IPS-18a (cell line): ENCODE measurements at regions not wholly inside any gene's neighbourhood (a gene's known extent, or its start where the extent isn't known, plus 50 kb on each side); places are given as distances from the start of the nearest gene placed in this dataset.

ENCODE experiments used
- H3K27ac ChIP-seq: one replicate; pipeline ENCODE4 v1.5.1; 2013; ENCODE audit warnings: low read length
- H3K27me3 ChIP-seq: one replicate; pipeline ENCODE4 v1.6.1; 2013; ENCODE audit warnings: mild to moderate bottlenecking, low read length; ENCODE audit not compliant: control insufficient read depth, insufficient read depth
- H3K36me3 ChIP-seq: one replicate; pipeline ENCODE4 v1.6.1; 2013; ENCODE audit warnings: low read depth, low read length; ENCODE audit not compliant: control insufficient read depth
- H3K4me1 ChIP-seq: one replicate; pipeline ENCODE4 v1.6.1; 2013; ENCODE audit warnings: low read depth, low read length; ENCODE audit not compliant: control insufficient read depth
- H3K4me3 ChIP-seq: one replicate; pipeline ENCODE4 v1.5.1; 2013; ENCODE audit warnings: low read length
- H3K9ac ChIP-seq: one replicate; pipeline ENCODE4 v1.6.1; 2013; ENCODE audit warnings: mild to moderate bottlenecking, low read length, moderate library complexity
- H3K9me3 ChIP-seq: one replicate; pipeline ENCODE4 v1.6.1; 2013; ENCODE audit warnings: low read depth, low read length; ENCODE audit not compliant: control insufficient read depth

DNA sequence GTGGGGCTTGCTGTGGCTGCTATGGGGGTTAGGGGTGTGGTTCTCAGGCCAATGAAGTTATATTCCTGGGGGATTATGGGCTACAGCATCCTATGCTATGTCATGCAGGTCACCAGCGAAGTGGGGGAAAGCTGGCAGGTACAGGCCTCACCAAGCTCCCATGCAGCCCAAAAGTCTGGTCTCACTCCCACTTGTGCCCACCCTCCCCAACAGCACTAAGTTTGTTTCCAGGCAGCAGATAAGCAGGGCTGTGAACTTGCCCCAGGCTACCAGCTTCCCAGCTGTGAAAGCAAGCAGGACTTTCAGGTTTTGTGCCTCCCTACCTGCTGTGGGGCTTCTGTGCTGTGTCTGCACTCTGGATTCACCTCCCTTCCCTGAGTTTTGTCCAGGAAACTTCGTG, 469.7 kb downstream of the CPS1 start:
- peaks cover 7% of the 10 kb centered on the region for H3K9me3 ChIP-seq
- H3K27ac ChIP-seq: no peak overlapping the region
- H3K27me3 ChIP-seq: no peaks in the 10 kb centered on the region
- no peaks in the 10 kb centered on the region for H3K36me3 ChIP-seq
- no peak overlapping the region for H3K4me3 ChIP-seq
- H3K4me1 ChIP-seq: no peaks in the 10 kb centered on the region
- no peak overlapping the region for H3K9ac ChIP-seq

DNA sequence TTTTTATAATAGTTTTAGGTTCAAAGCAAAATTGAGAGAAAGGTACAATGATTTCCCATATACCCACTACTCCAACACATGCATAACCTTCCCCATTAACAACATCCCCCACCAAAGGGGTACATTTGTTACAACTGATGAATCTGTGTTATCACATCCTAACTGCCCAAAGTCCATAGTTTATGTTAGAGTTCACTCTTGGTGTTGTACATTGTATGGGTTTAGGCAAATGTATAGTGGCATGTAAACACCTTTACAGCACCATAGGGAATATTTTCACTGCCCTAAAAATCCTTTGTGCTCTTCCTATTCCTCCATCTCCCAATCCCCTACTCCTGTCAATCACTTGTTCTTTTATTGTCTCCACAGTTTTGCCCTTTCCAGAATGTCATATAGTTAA, 471.6 kb downstream of the CPS1 start:
- no peaks in the 10 kb centered on the region for H3K4me1 ChIP-seq
- no peaks in the 10 kb centered on the region for H3K36me3 ChIP-seq
- H3K4me3 ChIP-seq: no peak overlapping the region
- H3K27me3 ChIP-seq: no peaks in the 10 kb centered on the region
- H3K9ac ChIP-seq: no peak overlapping the region
- no peak overlapping the region for H3K27ac ChIP-seq
- peaks cover 7% of the 10 kb centered on the region for H3K9me3 ChIP-seq

DNA sequence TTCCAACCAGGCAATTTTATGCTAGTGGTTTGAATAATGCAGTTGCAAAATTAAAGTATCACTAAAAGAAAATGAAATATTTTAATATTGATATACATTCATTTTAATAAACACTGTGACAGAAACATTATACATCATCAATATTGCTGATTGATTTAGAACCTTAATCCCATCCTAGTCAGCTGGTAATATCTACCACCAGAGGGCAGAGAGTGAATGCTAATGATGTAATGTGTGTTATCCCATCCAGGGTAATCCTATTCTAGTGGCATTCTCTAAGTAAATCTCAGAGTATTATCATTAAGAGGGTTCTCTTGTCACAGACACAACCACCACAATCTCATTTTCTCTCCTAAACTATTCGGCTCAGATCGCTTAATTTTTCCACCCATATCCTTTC, 477.4 kb downstream of the CPS1 start:
- no peak overlapping the region for H3K9ac ChIP-seq
- H3K27me3 ChIP-seq: no peaks in the 10 kb centered on the region
- no peak overlapping the region for H3K4me3 ChIP-seq
- no peaks in the 10 kb centered on the region for H3K36me3 ChIP-seq
- no peaks in the 10 kb centered on the region for H3K9me3 ChIP-seq
- no peak overlapping the region for H3K27ac ChIP-seq
- no peaks in the 10 kb centered on the region for H3K4me1 ChIP-seq

DNA sequence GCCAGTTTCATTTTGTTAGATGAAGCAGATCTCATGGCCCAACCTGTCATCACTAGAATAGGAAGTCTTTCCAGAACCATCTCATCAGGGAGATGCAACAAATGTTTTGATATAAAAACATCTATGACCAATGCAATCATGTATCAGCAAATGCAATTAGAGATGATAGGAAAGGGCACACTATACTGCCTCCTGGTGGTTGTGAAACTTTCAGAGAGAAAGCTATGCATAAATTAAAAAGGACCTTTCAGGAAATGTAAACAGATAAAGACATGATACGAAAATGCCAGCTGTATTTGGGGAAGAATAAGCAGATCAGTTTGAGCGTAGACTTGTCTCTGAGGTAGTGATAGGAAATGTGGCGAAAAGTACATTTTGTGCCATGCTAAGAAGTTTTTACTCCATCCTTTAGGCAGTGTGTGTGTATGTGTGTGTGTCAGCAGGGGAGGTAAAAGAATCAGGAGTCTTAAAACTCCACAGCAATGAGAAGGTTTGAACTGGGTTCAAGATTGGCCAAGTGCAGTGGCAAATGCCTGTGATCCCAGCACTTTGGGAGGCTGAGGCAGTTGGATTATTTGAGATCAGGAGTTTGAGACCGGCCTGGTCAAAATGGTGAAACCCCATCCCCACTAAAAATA, 479.3 kb downstream of the CPS1 start:
- H3K9ac ChIP-seq: no peak overlapping the region
- no peak overlapping the region for H3K4me3 ChIP-seq
- H3K36me3 ChIP-seq: no peaks in the 10 kb centered on the region
- H3K27ac ChIP-seq: no peak overlapping the region
- no peaks in the 10 kb centered on the region for H3K4me1 ChIP-seq
- no peaks in the 10 kb centered on the region for H3K9me3 ChIP-seq
- no peaks in the 10 kb centered on the region for H3K27me3 ChIP-seq

DNA sequence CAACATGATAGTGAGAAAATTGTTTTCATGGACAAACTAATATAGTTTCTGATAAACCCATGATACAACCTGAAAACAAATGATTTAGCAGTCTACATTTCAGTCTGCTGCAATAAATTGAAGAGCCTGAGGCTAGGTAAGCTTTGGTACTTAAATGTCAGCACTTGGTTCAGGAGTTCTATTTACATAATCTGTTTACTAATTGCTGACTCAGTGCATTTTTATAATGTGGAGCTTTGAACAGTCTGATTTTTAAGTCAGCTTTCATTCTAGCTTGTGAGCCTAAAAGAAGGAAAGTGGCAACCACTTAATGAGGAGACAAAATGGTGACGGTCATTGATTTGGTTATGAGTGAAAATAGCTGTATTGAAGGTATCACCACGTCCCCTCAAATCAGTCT, 488.6 kb downstream of the CPS1 start:
- no peak overlapping the region for H3K4me3 ChIP-seq
- no peak overlapping the region for H3K27ac ChIP-seq
- H3K27me3 ChIP-seq: no peaks in the 10 kb centered on the region
- no peak overlapping the region for H3K9ac ChIP-seq
- no peaks in the 10 kb centered on the region for H3K36me3 ChIP-seq
- no peaks in the 10 kb centered on the region for H3K9me3 ChIP-seq
- no peaks in the 10 kb centered on the region for H3K4me1 ChIP-seq

DNA sequence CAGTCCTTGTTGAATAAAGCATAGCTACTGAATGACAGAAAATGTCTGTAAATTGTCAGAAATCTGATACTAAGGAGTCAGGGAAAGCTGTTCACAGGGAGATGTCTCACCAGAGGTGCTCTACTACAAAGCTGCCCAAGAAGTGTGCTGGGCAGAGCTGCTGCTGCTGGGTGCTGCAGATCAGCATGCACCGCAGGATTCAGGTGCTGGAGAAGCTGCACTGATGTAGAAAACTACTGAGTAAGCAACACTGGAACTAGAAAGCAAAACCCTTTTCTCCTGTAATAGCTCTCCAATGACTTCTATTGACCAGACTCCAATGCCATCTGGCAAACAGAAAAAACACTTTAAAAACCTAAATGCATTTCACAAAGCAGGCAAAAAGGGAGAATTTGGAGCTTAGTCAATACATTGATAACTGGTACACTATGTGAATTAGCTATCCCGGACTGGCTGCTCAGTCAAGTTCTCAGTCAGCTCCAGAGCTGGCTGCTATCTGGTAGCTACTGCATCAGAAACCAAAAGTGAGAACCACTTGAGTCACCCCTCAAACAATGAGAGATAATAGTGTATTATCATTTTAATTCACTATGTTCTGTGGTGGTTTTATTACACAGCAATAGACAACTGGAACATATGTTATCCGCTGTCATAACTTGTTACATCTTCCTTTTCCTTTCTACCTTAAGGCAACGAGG, 493.1 kb downstream of the CPS1 start:
- no peak overlapping the region for H3K27ac ChIP-seq
- H3K9ac ChIP-seq: no peak overlapping the region
- no peaks in the 10 kb centered on the region for H3K27me3 ChIP-seq
- no peaks in the 10 kb centered on the region for H3K4me1 ChIP-seq
- H3K9me3 ChIP-seq: no peaks in the 10 kb centered on the region
- H3K36me3 ChIP-seq: no peaks in the 10 kb centered on the region
- H3K4me3 ChIP-seq: no peak overlapping the region

DNA sequence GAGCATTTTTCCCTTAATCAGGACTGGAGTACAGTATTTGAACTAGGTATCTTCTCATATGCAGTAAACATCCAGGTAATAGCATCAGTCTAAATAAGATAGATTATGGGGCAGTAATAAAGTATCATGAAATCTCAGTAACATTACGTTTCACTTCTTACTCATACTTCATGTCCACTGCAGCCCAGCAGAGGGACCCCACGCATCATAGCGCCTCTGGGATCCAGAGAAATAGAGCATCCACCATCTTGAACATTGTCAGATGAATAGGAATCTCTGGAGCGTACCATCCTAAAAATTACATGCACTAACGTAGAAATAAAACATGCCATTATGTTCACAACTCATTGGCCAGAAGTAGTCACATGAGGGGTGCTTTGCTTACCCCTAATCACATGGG, 499.0 kb downstream of the CPS1 start:
- H3K4me1 ChIP-seq: no peaks in the 10 kb centered on the region
- H3K27ac ChIP-seq: no peak overlapping the region
- no peaks in the 10 kb centered on the region for H3K27me3 ChIP-seq
- no peaks in the 10 kb centered on the region for H3K9me3 ChIP-seq
- no peak overlapping the region for H3K9ac ChIP-seq
- H3K4me3 ChIP-seq: no peak overlapping the region
- H3K36me3 ChIP-seq: no peaks in the 10 kb centered on the region

DNA sequence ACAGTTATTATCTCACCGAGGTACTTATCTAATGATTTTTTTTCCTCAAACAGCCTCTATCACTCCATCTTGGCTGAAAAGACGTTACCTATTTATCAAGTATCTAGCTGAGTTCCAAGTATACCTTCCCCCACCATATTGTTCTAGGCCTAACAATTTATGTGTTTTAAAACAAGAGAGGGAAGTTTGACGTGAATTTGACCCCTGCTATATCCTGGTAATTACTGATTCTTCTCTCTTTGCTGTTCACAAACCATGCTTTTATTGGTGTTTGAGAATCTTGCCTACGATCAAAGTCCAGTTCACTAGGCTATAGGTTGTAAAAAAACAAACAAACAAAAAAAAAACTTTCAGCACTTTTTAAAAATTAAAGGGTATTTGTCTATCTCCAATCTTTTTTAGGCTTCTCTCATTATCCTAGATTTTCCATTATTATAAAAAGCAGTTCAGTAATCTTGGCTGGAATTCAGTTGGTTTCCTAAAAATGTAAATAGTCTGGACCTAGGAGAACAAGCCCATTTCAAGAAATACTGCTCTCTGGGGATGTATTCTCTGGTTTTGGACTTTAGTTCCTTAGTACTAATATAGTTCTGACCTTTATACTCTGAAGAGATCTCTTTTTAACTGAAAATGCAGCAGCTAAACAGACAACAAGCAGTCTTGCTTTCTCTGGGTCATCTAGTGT, 505.4 kb downstream of the CPS1 start:
- Histone ChIP-seq H3K27me3 (no peaks in the 10 kb centered on the region), H3K36me3 (no peaks in the 10 kb centered on the region), H3K4me3 (no peak overlapping the region), H3K9me3 (no peaks in the 10 kb centered on the region), H3K27ac (no peak overlapping the region), H3K9ac (no peak overlapping the region), H3K4me1 (no peaks in the 10 kb centered on the region)

DNA sequence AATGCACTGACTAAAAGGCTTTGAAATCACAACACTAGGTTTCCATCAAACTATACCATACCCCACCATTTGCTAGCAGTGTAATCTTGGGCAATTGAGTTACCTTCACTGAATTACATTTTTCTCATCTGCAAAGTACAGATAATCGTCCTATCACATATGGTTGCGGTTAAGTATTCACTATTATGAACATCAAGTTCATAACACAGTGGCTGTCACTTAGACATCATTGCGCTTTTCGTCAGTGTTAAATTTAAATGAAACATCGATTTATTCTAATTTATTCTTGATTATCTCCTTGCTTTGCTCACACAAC, 505.9 kb downstream of the CPS1 start:
- Histone ChIP-seq H3K36me3 (no peaks in the 10 kb centered on the region), H3K9ac (no peak overlapping the region), H3K4me3 (no peak overlapping the region), H3K9me3 (no peaks in the 10 kb centered on the region), H3K4me1 (no peaks in the 10 kb centered on the region), H3K27ac (no peak overlapping the region), H3K27me3 (no peaks in the 10 kb centered on the region)

DNA sequence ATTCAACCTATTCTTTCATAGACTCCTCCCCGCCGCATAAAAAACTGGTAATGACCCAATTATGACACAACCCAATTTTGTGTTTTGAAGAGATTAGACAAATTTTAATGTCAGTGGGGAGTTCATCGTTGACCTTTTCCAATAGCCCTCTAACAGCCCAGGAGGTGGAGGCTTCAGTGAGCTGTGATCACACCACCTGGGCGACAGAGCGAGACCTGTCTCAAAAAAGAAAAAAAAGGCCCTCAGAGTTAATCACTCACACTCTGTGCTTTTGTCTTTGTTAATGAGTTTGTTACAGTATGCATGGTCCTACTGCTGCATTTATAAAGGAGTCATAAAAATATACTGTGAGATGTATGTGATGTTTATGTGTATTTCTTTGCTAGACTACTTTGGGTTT, 510.6 kb downstream of the CPS1 start:
- H3K27me3 ChIP-seq: no peaks in the 10 kb centered on the region
- H3K4me1 ChIP-seq: no peaks in the 10 kb centered on the region
- H3K4me3 ChIP-seq: no peak overlapping the region
- no peaks in the 10 kb centered on the region for H3K36me3 ChIP-seq
- no peak overlapping the region for H3K27ac ChIP-seq
- H3K9ac ChIP-seq: no peak overlapping the region
- H3K9me3 ChIP-seq: no peaks in the 10 kb centered on the region

DNA sequence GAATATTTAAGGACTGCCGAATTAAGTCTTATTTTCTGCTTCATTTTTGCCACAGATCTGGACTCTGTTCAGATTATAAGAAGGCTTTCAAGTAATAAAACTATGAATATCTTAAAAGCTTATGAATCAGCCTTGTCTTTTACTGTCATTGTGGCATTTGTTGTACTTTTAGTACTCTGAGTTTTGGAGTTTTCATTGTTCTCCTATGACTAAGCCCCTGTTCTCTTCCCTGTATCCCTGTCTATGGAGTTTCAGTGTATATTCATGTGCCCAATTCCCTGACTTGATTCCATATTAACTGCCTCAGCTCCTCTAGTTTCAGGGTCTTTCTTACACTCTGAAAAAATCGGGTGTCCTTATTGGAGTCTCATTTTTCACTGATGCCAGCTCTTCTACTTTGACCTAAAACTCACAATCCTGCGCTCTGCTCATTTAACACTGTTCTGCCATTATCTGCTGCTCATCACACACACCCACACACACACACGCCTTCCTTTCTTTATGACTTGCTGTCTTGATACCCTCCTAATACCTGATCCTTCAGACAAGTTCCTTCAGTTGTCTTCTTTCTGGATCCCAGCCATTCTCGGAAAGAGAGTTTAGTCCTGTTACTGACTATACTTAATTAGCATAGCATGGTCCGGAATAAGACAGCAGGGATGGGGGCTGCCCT, 511.8 kb downstream of the CPS1 start:
- Histone ChIP-seq H3K36me3 (no peaks in the 10 kb centered on the region), H3K4me3 (no peak overlapping the region), H3K27me3 (no peaks in the 10 kb centered on the region), H3K27ac (no peak overlapping the region), H3K4me1 (no peaks in the 10 kb centered on the region), H3K9me3 (no peaks in the 10 kb centered on the region), H3K9ac (no peak overlapping the region)
